NCI-H1105 treated with DMSO at 0.1 percent for 48 hours (cell line): ENCODE measurements at regions not wholly inside any gene's neighbourhood (a gene's known extent, or its start where the extent isn't known, plus 50 kb on each side); places are given as distances from the start of the nearest gene placed in this dataset.
"Not testable (repeated sequence)": the region's sequence is repeated elsewhere in the genome, so short reads cannot be mapped to it uniquely, and the experiment has no call there.

Experiments used
- DNase-seq: peaks from one replicate; lab custom pipeline; 2025; lab: John Stamatoyannopoulos, UW

GRCh38 chr6:126206504-126207246 lies 133.2 kb upstream of the CENPW start:
- DNase-seq, result no peak

DNA sequence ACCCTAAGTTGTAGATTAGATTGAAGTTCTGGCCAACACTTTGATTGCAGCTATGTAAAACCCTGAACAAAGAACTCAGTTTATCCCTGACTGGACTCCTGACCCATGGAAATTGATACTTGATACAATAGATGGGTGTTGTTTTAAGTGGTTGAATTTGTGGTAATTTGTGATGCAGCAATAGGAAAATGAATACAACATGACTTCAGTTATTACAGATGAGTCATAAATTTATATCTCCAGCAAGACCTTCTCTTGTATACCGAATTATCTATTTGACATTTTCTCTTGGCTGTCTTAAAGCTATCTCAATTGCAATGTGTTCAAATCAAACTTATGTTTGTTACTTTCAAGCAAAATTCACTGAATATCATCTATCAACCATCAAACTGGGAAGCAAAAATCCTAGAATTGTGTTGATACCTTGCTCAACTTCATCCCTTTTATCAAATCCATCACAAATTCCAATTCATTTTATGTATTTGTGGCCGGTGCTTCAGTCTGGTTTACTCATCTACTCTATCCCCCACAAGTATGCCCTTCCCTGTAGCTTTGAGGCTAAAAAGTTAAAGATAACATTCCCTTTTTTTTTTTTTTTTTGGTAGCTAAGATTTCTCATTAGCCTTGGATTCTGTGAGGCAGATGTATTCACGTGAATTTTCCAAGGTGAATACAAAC lies 129.4 kb upstream of the CENPW start:
- no peak for DNase-seq

DNA sequence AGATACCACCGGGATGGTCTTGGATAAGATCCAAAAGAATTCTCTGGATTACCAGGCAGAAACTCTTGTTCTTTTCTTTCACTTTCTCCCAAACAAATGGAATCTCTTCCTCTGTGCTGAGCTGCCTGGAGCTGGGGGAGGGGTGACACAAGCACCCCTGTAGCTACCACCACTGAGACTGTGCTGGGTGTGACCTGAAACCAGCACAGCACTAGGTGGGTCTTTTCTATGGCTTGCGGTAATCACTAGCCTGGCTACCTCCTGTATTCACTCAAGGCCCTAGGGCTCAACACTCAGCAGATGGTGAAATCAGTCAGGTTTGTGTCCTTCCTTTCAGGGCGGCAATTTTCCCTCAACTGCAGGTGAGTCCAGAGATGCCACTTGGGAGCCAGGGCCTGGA lies 122.4 kb upstream of the CENPW start:
- no peak for DNase-seq

- DNase-seq, result not testable (repeated sequence)
These were observed 119.0 kb upstream of the CENPW start for GRCh38 chr6:126220901-126221300.

DNA sequence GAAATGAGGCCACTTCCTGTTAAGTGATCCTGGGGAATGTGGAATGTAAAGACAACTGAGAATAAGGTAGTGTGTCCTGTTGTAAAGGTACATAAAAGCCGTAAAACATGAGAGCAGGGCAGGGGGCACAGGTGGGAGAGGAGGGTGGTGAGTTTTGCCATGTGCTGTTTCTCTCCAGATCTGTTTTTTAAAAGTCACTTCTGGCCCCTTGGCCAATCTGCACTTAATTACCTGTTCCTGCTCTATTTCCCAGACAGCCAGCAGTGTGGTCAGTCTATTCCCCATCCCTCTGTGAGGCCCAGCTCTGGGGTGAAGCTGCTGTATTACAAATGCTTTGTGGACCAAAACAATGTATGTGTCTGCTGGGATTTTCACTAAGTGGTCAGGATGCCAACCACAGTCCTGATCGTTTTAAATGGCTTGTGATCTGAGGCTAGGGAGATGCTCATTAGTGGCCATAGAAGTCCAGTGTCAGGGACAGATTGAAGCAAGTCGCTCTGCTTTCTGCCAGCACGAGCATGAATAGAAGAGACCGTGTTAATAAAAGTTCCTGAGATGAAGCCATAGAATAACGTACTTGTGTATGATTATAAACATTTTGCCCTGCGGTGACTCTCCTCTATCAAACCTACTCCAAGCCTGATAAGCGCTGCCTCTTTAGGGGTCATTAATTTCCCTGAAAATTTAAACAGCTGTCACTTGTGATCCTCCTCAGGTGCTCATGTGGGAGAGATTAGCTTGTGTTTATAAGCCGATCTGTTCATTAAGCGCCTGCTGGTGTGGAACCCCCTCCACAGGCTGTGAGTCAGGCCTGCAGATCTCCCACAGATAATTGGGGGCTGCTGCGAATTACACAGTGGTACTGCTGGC lies 111.8 kb upstream of the CENPW start:
- DNase-seq, result peak; percentile 92

GRCh38 chr6:126232671-126233070 lies 107.2 kb upstream of the CENPW start:
- DNase-seq, result no peak

GRCh38 chr6:126233192-126233591 lies 106.7 kb upstream of the CENPW start:
- DNase-seq, result no peak

DNA sequence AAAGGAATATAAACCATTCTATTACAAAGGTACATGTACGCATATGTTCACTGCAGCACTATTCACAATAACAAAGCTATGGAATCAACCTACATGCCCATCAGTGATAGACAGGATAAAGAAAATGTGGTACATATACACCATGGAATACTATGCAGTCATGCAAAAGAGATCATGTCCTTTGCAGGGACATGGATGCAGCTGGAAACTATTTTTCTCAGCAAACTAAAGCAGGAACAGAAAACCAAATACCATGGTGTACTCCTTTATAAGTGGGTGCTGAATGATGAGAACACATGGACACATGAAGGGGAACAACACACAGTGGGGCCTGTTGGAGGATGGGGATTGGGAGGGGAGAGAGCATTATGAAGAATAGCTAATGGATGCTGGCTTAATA lies 104.6 kb upstream of the CENPW start:
- DNase-seq, result no peak

- DNase-seq, result no peak
These were observed 94.8 kb upstream of the CENPW start for GRCh38 chr6:126245077-126245476.

- DNase-seq, result no peak
These were observed 87.8 kb upstream of the CENPW start for GRCh38 chr6:126252154-126252553.

GRCh38 chr6:126253431-126253830 lies 86.5 kb upstream of the CENPW start:
- no peak for DNase-seq

DNA sequence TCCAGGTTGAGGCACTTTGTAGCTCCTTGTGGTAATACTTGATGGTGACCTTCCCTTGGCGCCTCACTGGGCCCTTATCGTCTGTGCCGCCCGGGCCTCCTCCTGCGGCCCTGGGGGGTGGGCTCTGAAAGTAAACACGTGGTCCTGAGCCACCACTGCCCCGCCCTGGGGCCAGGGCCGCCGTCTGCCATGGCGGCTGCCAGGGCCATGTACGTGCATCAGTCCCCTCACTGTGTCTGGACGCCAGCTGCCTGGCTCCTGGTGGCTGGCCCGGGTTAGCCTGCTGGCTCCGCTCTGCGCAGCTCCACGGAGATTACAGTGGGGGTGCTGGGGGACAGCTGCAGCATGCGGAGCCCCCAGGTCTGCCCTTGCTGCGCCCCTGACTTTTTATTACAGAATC lies 81.8 kb upstream of the CENPW start:
- DNase-seq, result no peak

GRCh38 chr6:126261792-126262421 lies 78.0 kb upstream of the CENPW start:
- no peak for DNase-seq

DNA sequence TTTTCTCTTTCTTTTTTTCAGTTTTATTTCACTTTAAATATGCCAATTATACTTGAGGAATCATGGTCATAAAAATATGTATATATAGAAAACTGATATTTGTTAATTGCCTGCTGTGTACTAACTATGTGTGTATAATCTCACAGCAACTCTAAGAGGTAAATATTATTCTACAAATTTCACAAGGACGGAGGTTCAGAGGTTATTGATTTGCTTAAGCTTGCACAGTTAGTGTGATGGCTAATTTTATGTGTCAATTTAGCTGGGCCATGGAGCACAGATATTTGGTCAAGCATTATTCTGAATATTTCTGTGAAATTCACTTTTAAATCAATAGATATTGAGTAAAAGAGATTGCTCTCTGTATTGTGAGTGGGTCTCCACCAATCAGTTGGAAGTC lies 75.7 kb upstream of the CENPW start:
- DNase-seq, result no peak

- DNase-seq, result no peak
These were observed 73.3 kb upstream of the CENPW start for GRCh38 chr6:126266664-126267063.

GRCh38 chr6:126267626-126268025 lies 72.3 kb upstream of the CENPW start:
- DNase-seq, result no peak

DNA sequence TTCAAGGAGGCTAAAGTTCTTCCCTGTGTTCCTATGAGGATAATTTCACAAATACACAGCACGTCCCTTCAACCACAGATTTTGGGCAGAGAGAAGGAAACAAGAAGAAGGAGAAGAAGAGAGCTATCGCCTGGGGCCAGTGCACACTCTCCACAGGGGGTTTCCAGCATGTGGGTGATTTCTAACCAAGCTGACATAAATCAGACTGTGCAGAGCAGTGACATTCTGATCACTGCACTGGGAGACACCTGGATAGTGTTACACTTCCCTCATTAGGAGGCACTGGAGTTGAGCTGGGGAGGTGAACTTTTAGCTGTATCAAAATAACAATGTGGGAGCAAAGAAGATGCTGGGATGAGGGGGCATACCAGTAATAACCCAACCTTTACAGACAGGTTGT lies 71.8 kb upstream of the CENPW start:
- no peak for DNase-seq

DNA sequence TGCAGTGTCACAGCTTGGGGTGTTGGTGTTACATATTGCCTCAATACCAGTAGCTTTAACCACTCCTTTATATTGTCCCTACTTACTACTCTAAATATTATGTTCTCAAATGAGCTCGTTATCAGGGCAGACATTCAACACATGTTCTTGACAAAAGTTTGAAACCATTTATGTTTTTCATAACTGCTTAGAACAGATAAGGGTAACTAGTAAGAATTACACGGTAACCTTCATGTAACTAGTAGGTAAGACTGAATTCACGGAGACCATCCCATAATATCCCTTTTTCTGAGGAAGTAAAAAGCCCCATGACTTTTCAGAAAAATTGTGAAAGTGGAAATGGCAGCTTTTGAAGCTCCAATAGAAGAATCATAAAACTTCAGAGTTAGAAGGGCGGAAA lies 59.6 kb upstream of the CENPW start:
- no peak for DNase-seq

DNA sequence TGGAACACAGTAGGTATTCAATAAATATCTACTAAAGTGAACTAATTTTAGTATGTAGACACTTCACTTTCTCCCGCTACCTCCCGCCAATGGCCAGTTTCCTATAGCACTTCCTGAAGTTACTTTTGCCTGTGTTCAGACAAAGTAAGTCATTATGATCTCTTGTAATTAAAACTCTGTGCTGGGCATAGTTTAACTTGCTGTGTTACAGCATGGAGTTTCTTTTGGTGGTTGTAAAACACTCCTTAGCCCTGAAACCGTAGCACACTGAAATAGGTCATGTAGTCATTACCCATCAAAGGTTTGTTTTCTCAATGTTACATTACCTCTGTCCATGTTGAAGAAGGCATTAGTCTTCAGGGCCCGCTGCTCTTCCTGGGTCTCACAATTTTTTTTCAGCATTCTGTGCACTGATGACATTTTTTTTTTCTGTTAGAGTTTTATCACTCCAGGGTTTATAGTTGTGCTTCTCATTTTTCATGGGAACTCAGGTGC lies 54.0 kb upstream of the CENPW start:
- DNase-seq, result no peak
